ENCODE measurements at regions not wholly inside any gene's neighbourhood (a gene's known extent, or its start where the extent isn't known, plus 50 kb on each side); places are given as distances from the start of the nearest gene placed in this dataset.

GRCh38 chr11:111095327-111095726 lies 150.2 kb upstream of the POU2AF2 start (continued):
- no peak for TF ChIP-seq PRDM10 (tag by site-specific recombination; IDR thresholded peaks at IDR 0.05)
- no peak for TF ChIP-seq ZNF433 (tag by site-specific recombination; IDR thresholded peaks at IDR 0.05; ENCODE audit: low read depth)

GRCh38 chr11:111093061-111093460 lies 152.5 kb upstream of the POU2AF2 start:
- Histone ChIP-seq H3K36me3 (ENCODE audit: control insufficient read depth in 2 of 2, insufficient read depth in 1 of 2, low read length in 2 of 2) (no peaks in the 10 kb centered on the region), H3K4me1 (ENCODE audit: control insufficient read depth, insufficient read depth, low read length) (no peaks in the 10 kb centered on the region), H3K9me3 (ENCODE audit: control insufficient read depth, insufficient read depth, low read depth, low read length) (no peaks in the 10 kb centered on the region), H3K27ac (ENCODE audit: extremely low read depth, low read depth, low read length) (no peak overlapping the region), H3K4me3 (ENCODE audit: low read depth, low read length) (no peak overlapping the region)
- POLR2A ChIA-PET: no interaction called here
- CTCF ChIA-PET: no interaction called here
- TF ChIP-seq ZNF366 (tag by site-specific recombination; conservative IDR thresholded peaks at IDR 0.05) (no peak), SCRT1 (tag by site-specific recombination; IDR thresholded peaks at IDR 0.05; ENCODE audit: borderline replicate concordance) (no peak), PRDM4 (tag by site-specific recombination; IDR thresholded peaks at IDR 0.05) (no peak), ZBTB20 (tag by site-specific recombination; IDR thresholded peaks at IDR 0.05) (no peak), ZNF112 (tag by site-specific recombination; IDR thresholded peaks at IDR 0.05) (no peak), ZNF561 (tag by site-specific recombination; IDR thresholded peaks at IDR 0.05; ENCODE audit: borderline replicate concordance) (no peak), ZNF423 (tag by site-specific recombination; IDR thresholded peaks at IDR 0.05) (no peak), ZNF555 (tag by site-specific recombination; conservative IDR thresholded peaks at IDR 0.05) (no peak), ZSCAN23 (tag by site-specific recombination; IDR thresholded peaks at IDR 0.05) (no peak), HOXD13 (CRISPR knock-in tag; IDR thresholded peaks at IDR 0.05; ENCODE audit: borderline replicate concordance) (no peak)

GRCh38 chr11:111091321-111091938 lies 154.1 kb upstream of the POU2AF2 start:
- H3K36me3 ChIP-seq (ENCODE audit: control insufficient read depth in 2 of 2, insufficient read depth in 1 of 2, low read length in 2 of 2): no peaks in the 10 kb centered on the region
- no peaks in the 10 kb centered on the region for H3K4me1 ChIP-seq (ENCODE audit: control insufficient read depth, insufficient read depth, low read length)
- ChIA-PET POLR2A (no interaction called here), CTCF (interaction anchor here (0.7 kb wide), 1 partner anchor 1364 kb away, joined by 3 read pairs; no protein-coding TSS in a partner anchor)
- H3K27ac ChIP-seq (ENCODE audit: extremely low read depth, low read depth, low read length): no peak overlapping the region
- TF ChIP-seq ZNF341 (tag by site-specific recombination; IDR thresholded peaks at IDR 0.05; ENCODE audit: low read depth): no peak
- no peak for TF ChIP-seq ZNF140 (tag by site-specific recombination; IDR thresholded peaks at IDR 0.05)
- no peak for TF ChIP-seq ZNF157 (tag by site-specific recombination; IDR thresholded peaks at IDR 0.05)
- TF ChIP-seq ZBTB10 (tag by site-specific recombination; IDR thresholded peaks at IDR 0.05): no peak
- TF ChIP-seq ZNF416 (tag by site-specific recombination; IDR thresholded peaks at IDR 0.05): no peak
- no peak for TF ChIP-seq KLF7 (tag by site-specific recombination; IDR thresholded peaks at IDR 0.05; ENCODE audit: borderline replicate concordance)
- no peak for TF ChIP-seq IKZF3 (tag by site-specific recombination; IDR thresholded peaks at IDR 0.05)
- no peak for TF ChIP-seq ZNF280C (tag by site-specific recombination; IDR thresholded peaks at IDR 0.05)
- no peak for TF ChIP-seq ZNF837 (tag by site-specific recombination; IDR thresholded peaks at IDR 0.05)
- no peak overlapping the region for H3K4me3 ChIP-seq (ENCODE audit: low read depth, low read length)
- H3K9me3 ChIP-seq (ENCODE audit: control insufficient read depth, insufficient read depth, low read depth, low read length): no peaks in the 10 kb centered on the region
